ENCODE measurements at regions not wholly inside any gene's neighbourhood (a gene's known extent, or its start where the extent isn't known, plus 50 kb on each side); places are given as distances from the start of the nearest gene placed in this dataset.

DNA sequence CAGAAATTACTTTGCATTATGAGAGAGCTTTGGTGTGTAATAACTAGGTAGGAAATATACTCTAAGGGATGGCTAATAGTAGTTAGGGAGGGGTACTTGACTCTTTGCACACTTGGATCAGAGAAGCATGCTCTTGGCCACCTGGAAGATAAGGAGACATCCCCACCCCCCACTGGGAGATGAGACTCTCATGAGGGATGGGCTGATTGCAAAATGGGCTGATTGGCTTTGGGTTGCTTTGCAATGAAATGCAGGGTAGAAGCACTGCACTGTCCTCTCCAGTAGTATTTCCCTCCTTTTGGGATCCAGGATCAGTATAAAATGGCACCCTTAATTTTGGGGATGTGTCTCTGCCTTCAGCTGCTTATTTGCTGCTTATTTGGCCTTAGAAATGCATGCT, 71.2 kb upstream of the EPS8L3 start:
- TF ChIP-seq CTCF (IDR thresholded peaks at IDR 0.05): no peak
- TF ChIP-seq POLR2A (IDR thresholded peaks at IDR 0.05): no peak
